Activated effector memory CD4-positive, alpha-beta T cell treated with Interleukin-2 at 50 U/mL for 16 hours (primary cell): ENCODE measurements at regions not wholly inside any gene's neighbourhood (a gene's known extent, or its start where the extent isn't known, plus 50 kb on each side); places are given as distances from the start of the nearest gene placed in this dataset.
"Not testable (repeated sequence)": the region's sequence is repeated elsewhere in the genome, so short reads cannot be mapped to it uniquely, and the experiment has no call there.

Source experiments
- DNase-seq: peaks from one replicate; pipeline ENCODE4 v3.0.0-alpha.2; 2020

DNA sequence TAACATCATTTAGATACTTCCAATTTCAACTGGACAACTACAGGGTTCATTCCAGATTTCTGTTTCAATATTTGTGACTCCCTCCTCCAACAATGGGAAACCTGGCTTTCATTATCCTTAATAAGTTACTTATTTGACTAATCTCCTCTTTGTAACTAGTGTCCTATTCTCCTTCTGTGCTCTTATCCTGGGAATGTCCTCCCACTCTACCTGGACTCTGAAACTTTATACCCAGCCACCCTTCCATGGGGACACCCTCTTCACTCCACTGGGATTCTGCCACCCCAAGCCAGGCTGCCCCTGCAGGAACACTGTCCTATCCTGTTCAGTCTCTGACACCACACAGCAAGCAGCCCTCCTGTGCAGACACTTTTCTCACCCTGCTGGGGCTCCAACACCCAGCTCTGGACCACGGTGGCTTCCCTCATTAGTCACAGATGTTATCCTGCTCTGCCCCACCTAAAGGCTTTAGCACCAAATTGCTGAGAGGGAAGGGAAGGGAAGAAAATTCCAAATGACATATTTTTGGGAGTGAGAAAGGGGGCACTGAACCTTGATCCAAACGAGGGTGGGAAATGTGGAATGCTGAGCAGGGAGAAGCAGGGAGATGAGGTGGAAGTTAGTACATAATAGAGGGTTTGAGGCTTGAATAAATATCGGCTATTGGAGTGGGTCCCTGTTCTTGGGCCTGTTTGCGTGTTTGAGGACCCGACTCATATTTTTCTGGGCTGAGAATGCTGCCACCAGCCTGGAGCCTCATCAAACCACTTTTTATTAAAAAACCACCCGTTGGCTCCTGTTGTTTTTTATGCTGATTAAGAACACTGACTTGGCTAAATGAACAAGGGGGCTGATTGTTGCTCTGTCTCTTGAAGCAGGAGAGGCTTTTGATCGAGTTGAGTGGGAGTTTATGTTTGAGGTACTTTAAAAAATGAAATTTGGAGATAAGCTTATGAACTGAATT is 54.0 kb upstream of the AKIRIN2 start:
- DNase-seq = no peak

DNA sequence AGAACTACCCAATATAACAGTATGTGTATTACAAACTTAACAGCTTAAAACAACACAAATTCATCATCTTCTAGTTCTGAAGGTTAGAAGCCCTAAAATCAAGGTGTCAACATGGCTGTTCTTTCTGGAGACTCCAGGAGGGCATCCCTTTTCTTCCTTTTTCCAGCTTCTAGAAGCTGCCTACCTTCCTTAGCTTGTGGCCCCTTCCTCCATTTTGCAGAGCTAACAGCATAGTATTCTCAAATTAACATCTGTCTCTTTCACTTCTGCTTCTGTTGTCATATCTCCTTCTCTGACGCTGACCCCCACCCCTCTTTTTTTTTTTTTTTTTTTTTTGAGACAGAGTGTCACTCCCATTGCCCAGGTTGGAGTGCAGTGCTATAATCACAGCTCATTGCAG is 52.8 kb upstream of the AKIRIN2 start:
- DNase-seq = no peak

DNA sequence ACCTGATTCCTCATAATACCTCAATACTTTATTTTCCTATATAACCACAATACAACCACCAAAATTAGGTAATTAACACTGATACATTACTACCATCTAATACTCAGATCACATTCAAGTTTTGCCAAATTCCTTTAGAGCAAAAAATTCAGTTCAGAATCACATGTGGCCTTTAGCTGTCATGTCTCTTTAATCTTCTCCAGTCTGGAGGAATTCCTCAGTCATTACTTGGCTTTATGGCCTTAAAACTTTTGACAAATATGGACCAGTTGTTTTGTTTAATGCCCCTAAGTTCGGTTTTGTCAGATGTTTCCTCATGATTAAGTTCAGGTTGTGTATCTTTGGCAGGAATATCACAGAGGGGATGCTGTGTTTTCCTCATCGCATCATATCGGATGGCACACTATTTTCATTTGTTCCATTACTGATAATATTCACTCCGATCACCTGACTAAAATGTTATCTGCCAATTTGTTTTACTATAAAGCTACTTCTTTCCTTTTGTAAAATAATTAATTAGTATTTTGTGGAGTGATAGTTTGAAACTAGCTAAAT is 51.2 kb upstream of the AKIRIN2 start:
- no peak for DNase-seq

DNA sequence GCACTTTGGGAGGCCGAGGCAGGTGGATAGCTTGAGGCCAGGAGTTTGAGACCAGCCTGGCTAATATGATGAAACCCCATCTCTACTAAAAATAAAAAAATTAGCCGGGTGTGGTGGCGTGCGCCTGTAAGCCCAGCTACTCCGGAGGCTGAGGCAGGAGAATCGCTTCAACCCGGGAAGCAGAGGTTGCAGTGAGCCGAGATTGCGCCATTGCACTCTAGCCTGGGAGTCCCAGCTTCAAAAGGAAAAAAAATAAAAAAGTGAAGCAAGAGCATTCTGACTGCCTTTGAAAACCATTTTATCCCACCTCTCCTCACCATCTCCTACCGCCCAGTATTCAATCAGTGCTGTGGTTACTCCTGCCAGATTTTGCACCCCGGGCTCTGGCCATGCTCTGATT is 50.5 kb upstream of the AKIRIN2 start:
- not testable (repeated sequence) for DNase-seq
